ENCODE measurements at regions not wholly inside any gene's neighbourhood (a gene's known extent, or its start where the extent isn't known, plus 50 kb on each side); places are given as distances from the start of the nearest gene placed in this dataset.

GRCh38 chr13:67934617-67935330 lies 704.6 kb upstream of the PCDH9 start:
- TF ChIP-seq PPARA (CRISPR knock-in tag; IDR thresholded peaks at IDR 0.05; ENCODE audit: borderline replicate concordance) (no peak), OSR1 (CRISPR knock-in tag; IDR thresholded peaks at IDR 0.05) (no peak), CSDC2 (CRISPR knock-in tag; IDR thresholded peaks at IDR 0.05) (no peak), CREB5 (CRISPR knock-in tag; IDR thresholded peaks at IDR 0.05; ENCODE audit: low read depth) (peak; percentile 69; the same call in 1 of the 2 replicates), ZNF8 (CRISPR knock-in tag; IDR thresholded peaks at IDR 0.05) (no peak), CSRNP3 (CRISPR knock-in tag; IDR thresholded peaks at IDR 0.05) (0 out of 2 replicates have a peak, but pooled peaks have one; percentile 28), ISL1 (CRISPR knock-in tag; IDR thresholded peaks at IDR 0.05) (peak; percentile 94), ZC3H10 (CRISPR knock-in tag; IDR thresholded peaks at IDR 0.05) (no peak), SNAI2 (CRISPR knock-in tag; IDR thresholded peaks at IDR 0.05) (no peak), RARB (CRISPR knock-in tag; IDR thresholded peaks at IDR 0.05) (no peak), POU6F1 (CRISPR knock-in tag; IDR thresholded peaks at IDR 0.05; ENCODE audit: borderline replicate concordance, low read depth) (no peak), ZFP3 (CRISPR knock-in tag; IDR thresholded peaks at IDR 0.05) (no peak), TSHZ2 (CRISPR knock-in tag; IDR thresholded peaks at IDR 0.05) (0 out of 2 replicates have a peak, but pooled peaks have one; percentile 46), ZNF70 (CRISPR knock-in tag; IDR thresholded peaks at IDR 0.05) (no peak), ESRRG (CRISPR knock-in tag; IDR thresholded peaks at IDR 0.05) (peak; percentile 56; the same call in 1 of the 2 replicates), PATZ1 (CRISPR knock-in tag; IDR thresholded peaks at IDR 0.05; ENCODE audit: borderline replicate concordance) (no peak), TOX (CRISPR knock-in tag; IDR thresholded peaks at IDR 0.05; ENCODE audit: borderline replicate concordance) (no peak), ZFP30 (CRISPR knock-in tag; IDR thresholded peaks at IDR 0.05) (no peak), ARNTL (CRISPR knock-in tag; IDR thresholded peaks at IDR 0.05; ENCODE audit: borderline replicate concordance, low read depth) (no peak), BACH2 (CRISPR knock-in tag; IDR thresholded peaks at IDR 0.05; ENCODE audit: borderline replicate concordance) (no peak), GLIS3 (CRISPR knock-in tag; IDR thresholded peaks at IDR 0.05) (peak; percentile 69; the same call in 1 of the 2 replicates), TCF4 (CRISPR knock-in tag; IDR thresholded peaks at IDR 0.05; ENCODE audit: borderline replicate concordance) (peak; percentile 63; the same call in 1 of the 2 replicates), ZNF565 (CRISPR knock-in tag; conservative IDR thresholded peaks at IDR 0.05; ENCODE audit: low read depth) (no peak)
- no peak for ATAC-seq

GRCh38 chr13:67932991-67933390 lies 702.9 kb upstream of the PCDH9 start:
- ATAC-seq: no peak
- TF ChIP-seq ISL1 (CRISPR knock-in tag; IDR thresholded peaks at IDR 0.05) (no peak), TOX (CRISPR knock-in tag; IDR thresholded peaks at IDR 0.05; ENCODE audit: borderline replicate concordance) (no peak), TCF4 (CRISPR knock-in tag; IDR thresholded peaks at IDR 0.05; ENCODE audit: borderline replicate concordance) (no peak), CREB5 (CRISPR knock-in tag; IDR thresholded peaks at IDR 0.05; ENCODE audit: low read depth) (no peak), PPARA (CRISPR knock-in tag; IDR thresholded peaks at IDR 0.05; ENCODE audit: borderline replicate concordance) (no peak), ZNF8 (CRISPR knock-in tag; IDR thresholded peaks at IDR 0.05) (no peak), GLIS3 (CRISPR knock-in tag; IDR thresholded peaks at IDR 0.05) (no peak), PATZ1 (CRISPR knock-in tag; IDR thresholded peaks at IDR 0.05; ENCODE audit: borderline replicate concordance) (no peak), ZNF565 (CRISPR knock-in tag; conservative IDR thresholded peaks at IDR 0.05; ENCODE audit: low read depth) (no peak), OSR1 (CRISPR knock-in tag; IDR thresholded peaks at IDR 0.05) (no peak)
